ENCODE measurements at regions not wholly inside any gene's neighbourhood (a gene's known extent, or its start where the extent isn't known, plus 50 kb on each side); places are given as distances from the start of the nearest gene placed in this dataset.
"Not testable (repeated sequence)": the region's sequence is repeated elsewhere in the genome, so short reads cannot be mapped to it uniquely, and the experiment has no call there.

GRCh38 chr7:25454562-25455041, 226.3 kb upstream of the NPVF start:
- no peak for DNase-seq (ENCODE audit: low read depth)

- no peak for DNase-seq (ENCODE audit: low read depth)
Measured at GRCh38 chr7:25455683-25456251, 227.5 kb upstream of the NPVF start.

- DNase-seq (ENCODE audit: low read depth), result no peak
Measured at GRCh38 chr7:25456467-25457171, 228.3 kb upstream of the NPVF start.

GRCh38 chr7:25459057-25459456, 230.8 kb upstream of the NPVF start:
- DNase-seq (ENCODE audit: low read depth), result no peak

GRCh38 chr7:25460433-25460832, 232.1 kb upstream of the NPVF start:
- DNase-seq (ENCODE audit: low read depth), result no peak

GRCh38 chr7:25469669-25470068, 241.4 kb upstream of the NPVF start:
- DNase-seq (ENCODE audit: low read depth), result no peak

- no peak for DNase-seq (ENCODE audit: low read depth)
Measured at GRCh38 chr7:25476863-25477499, 248.7 kb upstream of the NPVF start.

GRCh38 chr7:25478221-25478620, 249.9 kb upstream of the NPVF start:
- DNase-seq (ENCODE audit: low read depth), result not testable (repeated sequence)

- no peak for DNase-seq (ENCODE audit: low read depth)
Measured at GRCh38 chr7:25478925-25479324, 250.6 kb upstream of the NPVF start.

GRCh38 chr7:25481891-25482290, 253.6 kb upstream of the NPVF start:
- no peak for DNase-seq (ENCODE audit: low read depth)

- DNase-seq (ENCODE audit: low read depth), result no peak
Measured at GRCh38 chr7:25482631-25483030, 254.3 kb upstream of the NPVF start.

- DNase-seq (ENCODE audit: low read depth), result no peak
Measured at GRCh38 chr7:25485026-25485425, 256.7 kb upstream of the NPVF start.

GRCh38 chr7:25486656-25487055, 258.4 kb upstream of the NPVF start:
- DNase-seq (ENCODE audit: low read depth), result no peak

- DNase-seq (ENCODE audit: low read depth), result no peak
Measured at GRCh38 chr7:25493805-25494366, 265.6 kb upstream of the NPVF start.

- no peak for DNase-seq (ENCODE audit: low read depth)
Measured at GRCh38 chr7:25494896-25495295, 266.6 kb upstream of the NPVF start.

GRCh38 chr7:25495342-25496250, 267.3 kb upstream of the NPVF start:
- no peak for DNase-seq (ENCODE audit: low read depth)

- DNase-seq (ENCODE audit: low read depth), result no peak
Measured at GRCh38 chr7:25496476-25497368, 268.4 kb upstream of the NPVF start.

- DNase-seq (ENCODE audit: low read depth), result no peak
Measured at GRCh38 chr7:25500393-25500921, 272.2 kb upstream of the NPVF start.

- no peak for DNase-seq (ENCODE audit: low read depth)
Measured at GRCh38 chr7:25503306-25503705, 275.0 kb upstream of the NPVF start.

- no peak for DNase-seq (ENCODE audit: low read depth)
Measured at GRCh38 chr7:25512061-25512687, 283.9 kb upstream of the NPVF start.
